GM18505 (cell line): ENCODE measurements at regions not wholly inside any gene's neighbourhood (a gene's known extent, or its start where the extent isn't known, plus 50 kb on each side); places are given as distances from the start of the nearest gene placed in this dataset.
A peak's percentile ranks its signal among the peaks of the same experiment; 100 is the strongest.
"Not testable (repeated sequence)": the region's sequence is repeated elsewhere in the genome, so short reads cannot be mapped to it uniquely, and the experiment has no call there.

Experiments used
- ATAC-seq: cut with Tn5 transposase; IDR thresholded peaks from one replicate; pipeline ENCODE4 v1.9.1; 2021; ENCODE audit not compliant: unreplicated experiment
- POLR2A ChIP-seq: IDR thresholded peaks from 4 replicates; pipeline ENCODE4 v1.6.1; 2011; ENCODE audit warnings: borderline replicate concordance; ENCODE audit not compliant: insufficient read depth, insufficient read length; ENCODE audit errors: extremely low read depth

- ATAC-seq, result no peak
- no peak for TF ChIP-seq POLR2A
These were observed 480.0 kb downstream of the NLGN4X start for GRCh38 chrX:5748586-5749150.

- ATAC-seq, result no peak
- TF ChIP-seq POLR2A, result no peak
These were observed 482.4 kb downstream of the NLGN4X start for GRCh38 chrX:5746231-5746630.

GRCh38 chrX:5733501-5733900 lies 495.2 kb downstream of the NLGN4X start:
- no peak for ATAC-seq
- TF ChIP-seq POLR2A, result no peak

- ATAC-seq, result no peak
- TF ChIP-seq POLR2A, result no peak
These were observed 498.1 kb downstream of the NLGN4X start for GRCh38 chrX:5730556-5730955.

GRCh38 chrX:5726224-5726623 lies 502.4 kb downstream of the NLGN4X start:
- no peak for ATAC-seq

GRCh38 chrX:5724123-5724522 lies 504.5 kb downstream of the NLGN4X start:
- ATAC-seq, result no peak
- TF ChIP-seq POLR2A, result no peak

More at GRCh38 chrX:5726224-5726623, 502.4 kb downstream of the NLGN4X start:
- no peak for TF ChIP-seq POLR2A

- ATAC-seq, result no peak
- no peak for TF ChIP-seq POLR2A
These were observed 510.0 kb downstream of the NLGN4X start for GRCh38 chrX:5718651-5719050.

- TF ChIP-seq POLR2A, result no peak
- ATAC-seq, result no peak
These were observed 512.0 kb downstream of the NLGN4X start for GRCh38 chrX:5716666-5717065.

- TF ChIP-seq POLR2A, result no peak
These were observed 520.4 kb downstream of the NLGN4X start for GRCh38 chrX:5708251-5708650.

GRCh38 chrX:5702890-5703289 lies 525.8 kb downstream of the NLGN4X start:
- ATAC-seq, result no peak
- TF ChIP-seq POLR2A, result no peak

More at GRCh38 chrX:5708251-5708650, 520.4 kb downstream of the NLGN4X start:
- ATAC-seq, result no peak

GRCh38 chrX:5695971-5696370 lies 532.7 kb downstream of the NLGN4X start:
- TF ChIP-seq POLR2A, result no peak
- ATAC-seq, result no peak

- no peak for ATAC-seq
- no peak for TF ChIP-seq POLR2A
These were observed 544.7 kb downstream of the NLGN4X start for GRCh38 chrX:5683996-5684395.

GRCh38 chrX:5681159-5681558 lies 547.5 kb downstream of the NLGN4X start:
- no peak for ATAC-seq
- TF ChIP-seq POLR2A, result no peak

- no peak for ATAC-seq
- no peak for TF ChIP-seq POLR2A
These were observed 554.6 kb downstream of the NLGN4X start for GRCh38 chrX:5674036-5674435.

GRCh38 chrX:5672099-5672498 lies 556.6 kb downstream of the NLGN4X start:
- ATAC-seq, result peak; percentile 77
- TF ChIP-seq POLR2A, result no peak

- not testable (repeated sequence) for ATAC-seq
These were observed 562.0 kb downstream of the NLGN4X start for GRCh38 chrX:5666689-5667088.
